ENCODE measurements at regions not wholly inside any gene's neighbourhood (a gene's known extent, or its start where the extent isn't known, plus 50 kb on each side); places are given as distances from the start of the nearest gene placed in this dataset.

GRCh38 chr5:7018601-7019000 lies 305.4 kb downstream of the TENT4A start:
- no peak for DNase-seq

GRCh38 chr5:7036192-7036835 lies 323.1 kb downstream of the TENT4A start:
- no peak for DNase-seq

- no peak for DNase-seq
Observed at GRCh38 chr5:7039074-7039473, 325.8 kb downstream of the TENT4A start.

- DNase-seq: no peak
Observed at GRCh38 chr5:7040111-7040510, 326.9 kb downstream of the TENT4A start.

GRCh38 chr5:7043797-7044196 lies 330.6 kb downstream of the TENT4A start:
- DNase-seq: no peak

GRCh38 chr5:7047511-7048261 lies 334.5 kb downstream of the TENT4A start:
- no peak for DNase-seq

- DNase-seq: no peak
Observed at GRCh38 chr5:7050986-7051385, 337.8 kb downstream of the TENT4A start.

GRCh38 chr5:7053125-7053524 lies 339.9 kb downstream of the TENT4A start:
- no peak for DNase-seq

GRCh38 chr5:7053528-7054209 lies 340.4 kb downstream of the TENT4A start:
- no peak for DNase-seq

- no peak for DNase-seq
Observed at GRCh38 chr5:7066471-7067235, 329.3 kb upstream of the ADCY2 start.

GRCh38 chr5:7068156-7068555 lies 327.8 kb upstream of the ADCY2 start:
- DNase-seq: no peak

GRCh38 chr5:7068899-7069298 lies 327.0 kb upstream of the ADCY2 start:
- no peak for DNase-seq

GRCh38 chr5:7072188-7072587 lies 323.8 kb upstream of the ADCY2 start:
- no peak for DNase-seq

- DNase-seq: no peak
Observed at GRCh38 chr5:7073666-7074065, 322.3 kb upstream of the ADCY2 start.

- DNase-seq: no peak
Observed at GRCh38 chr5:7074176-7074575, 321.8 kb upstream of the ADCY2 start.

- DNase-seq: no peak
Observed at GRCh38 chr5:7075470-7075869, 320.5 kb upstream of the ADCY2 start.

GRCh38 chr5:7078101-7078500 lies 317.8 kb upstream of the ADCY2 start:
- DNase-seq: no peak

- no peak for DNase-seq
Observed at GRCh38 chr5:7078901-7079300, 317.0 kb upstream of the ADCY2 start.

GRCh38 chr5:7080501-7080900 lies 315.4 kb upstream of the ADCY2 start:
- DNase-seq: no peak

- no peak for DNase-seq
Observed at GRCh38 chr5:7087719-7088297, 308.1 kb upstream of the ADCY2 start.

- DNase-seq: no peak
Observed at GRCh38 chr5:7088849-7089248, 307.1 kb upstream of the ADCY2 start.

GRCh38 chr5:7094626-7095025 lies 301.3 kb upstream of the ADCY2 start:
- no peak for DNase-seq

GRCh38 chr5:7096294-7096693 lies 299.6 kb upstream of the ADCY2 start:
- DNase-seq: no peak

Data from NCI-H2227 treated with DMSO at 0.1 percent for 48 hours (cell line).